GM23338 (cell line): ENCODE measurements at regions not wholly inside any gene's neighbourhood (a gene's known extent, or its start where the extent isn't known, plus 50 kb on each side); places are given as distances from the start of the nearest gene placed in this dataset.
A peak's percentile ranks its signal among the peaks of the same experiment; 100 is the strongest.

Experiments used
- ATAC-seq: fragments of 200-7000 bp; cut with Tn5 transposase; 3 replicates; pipeline ENCODE4 v1.9.1; 2020
- DNase-seq: peaks from one replicate; pipeline ENCODE4 v3.0.0-alpha.2; 2015; ENCODE audit warnings: low spot score
- H2AFZ ChIP-seq: fragments of 200-600 bp; sonication (generic); 2 replicates; pipeline ENCODE4 v1.8.0; 2016; ENCODE audit warnings: antibody characterized with exemption, mild to moderate bottlenecking, moderate library complexity
- H3F3A ChIP-seq: fragments of 200-600 bp; sonication (generic); replicated peaks from 2 replicates; pipeline ENCODE4 v1.8.0; 2017; ENCODE audit warnings: antibody characterized with exemption, mixed run types, low read depth
- H3K27ac ChIP-seq: fragments of 200-600 bp; sonication (generic); 2 replicates; pipeline ENCODE4 v1.6.1; 2016; ENCODE audit warnings: low read depth
- H3K27me3 ChIP-seq: fragments of 200-600 bp; sonication (generic); 2 replicates; pipeline ENCODE4 v1.8.0; 2016; ENCODE audit warnings: mild to moderate bottlenecking, mixed run types, moderate library complexity; ENCODE audit not compliant: insufficient read depth
- H3K36me3 ChIP-seq: fragments of 200-600 bp; sonication (generic); 2 replicates; pipeline ENCODE4 v1.8.0; 2016; ENCODE audit warnings: mild to moderate bottlenecking; ENCODE audit not compliant: insufficient read depth
- H3K4me1 ChIP-seq: fragments of 200-600 bp; sonication (generic); 2 replicates; pipeline ENCODE4 v1.8.0; 2016; ENCODE audit warnings: mild to moderate bottlenecking, moderate library complexity; ENCODE audit not compliant: insufficient read depth
- H3K4me2 ChIP-seq: fragments of 200-600 bp; sonication (generic); 2 replicates; pipeline ENCODE4 v1.7.1; 2017; ENCODE audit warnings: mixed run types
- H3K4me3 ChIP-seq: fragments of 200-600 bp; sonication (generic); 2 replicates; pipeline ENCODE4 v1.6.1; 2016; ENCODE audit warnings: mixed run types
- H3K79me2 ChIP-seq: fragments of 200-600 bp; sonication (generic); replicated peaks from 2 replicates; pipeline ENCODE4 v1.8.0; 2017; ENCODE audit warnings: mild to moderate bottlenecking; ENCODE audit not compliant: insufficient read depth
- H3K9me2 ChIP-seq: fragments of 200-600 bp; sonication (generic); 2 replicates; pipeline ENCODE4 v1.8.0; 2017; ENCODE audit not compliant: insufficient read depth
- H4K20me1 ChIP-seq: fragments of 200-600 bp; sonication (generic); replicated peaks from 2 replicates; pipeline ENCODE4 v1.8.0; 2017; ENCODE audit warnings: mild to moderate bottlenecking; ENCODE audit not compliant: insufficient read depth
- H3K27ac Mint-ChIP-seq: 2 replicates; pipeline ENCODE4 v1.8.0; 2020; ENCODE audit warnings: inconsistent platforms, mild to moderate bottlenecking, moderate library complexity, mixed read lengths
- H3K27me3 Mint-ChIP-seq: 3 replicates; pipeline ENCODE4 v1.8.0; 2022; ENCODE audit warnings: low read depth, mild to moderate bottlenecking, moderate library complexity, mixed read lengths, inconsistent platforms; ENCODE audit not compliant: insufficient read depth, poor library complexity
- H3K36me3 Mint-ChIP-seq: 3 replicates; pipeline ENCODE4 v1.8.0; 2021; ENCODE audit warnings: low read depth, mild to moderate bottlenecking, inconsistent platforms, moderate library complexity, mixed read lengths
- H3K4me1 Mint-ChIP-seq: 3 replicates; pipeline ENCODE4 v1.8.0; 2020; ENCODE audit warnings: mild to moderate bottlenecking, inconsistent platforms, mixed read lengths
- H3K4me3 Mint-ChIP-seq: 3 replicates; pipeline ENCODE4 v1.8.0; 2021; ENCODE audit warnings: moderate library complexity, mild to moderate bottlenecking, inconsistent platforms, mixed read lengths
- H3K9me3 Mint-ChIP-seq: 3 replicates; pipeline ENCODE4 v1.8.0; 2020; ENCODE audit warnings: moderate library complexity, mild to moderate bottlenecking, inconsistent platforms, mixed read lengths
- CREB1 ChIP-seq: fragments of 250-450 bp; sonication (Bioruptor Pico); IDR thresholded peaks from 2 replicates; pipeline ENCODE4 v1.5.0; 2020; ENCODE audit warnings: low read depth, mild to moderate bottlenecking, moderate library complexity
- EZH2 ChIP-seq: fragments of 200-600 bp; sonication (generic); IDR thresholded peaks from one replicate; pipeline ENCODE4 v1.8.0; 2017; ENCODE audit warnings: antibody characterized with exemption, mild to moderate bottlenecking, low read depth; ENCODE audit not compliant: unreplicated experiment
- EZH2phosphoT487 ChIP-seq: fragments of 200-600 bp; sonication (generic); IDR thresholded peaks from one replicate; pipeline ENCODE4 v1.8.1; 2018; ENCODE audit warnings: antibody characterized with exemption; ENCODE audit not compliant: unreplicated experiment
- JUNB ChIP-seq: IDR thresholded peaks from one replicate; pipeline ENCODE4 v1.6.1; 2016; ENCODE audit warnings: antibody characterized with exemption; ENCODE audit not compliant: unreplicated experiment
- NANOG ChIP-seq: IDR thresholded peaks from 2 replicates; pipeline ENCODE4 v1.6.1; 2016; ENCODE audit warnings: antibody characterized with exemption, borderline replicate concordance
- POLR2AphosphoS5 ChIP-seq: IDR thresholded peaks from 2 replicates; pipeline ENCODE4 v1.6.1; 2016; ENCODE audit warnings: antibody characterized with exemption, low read depth
- STAT1 ChIP-seq: IDR thresholded peaks from one replicate; pipeline ENCODE4 v1.6.1; 2016; ENCODE audit warnings: antibody characterized with exemption; ENCODE audit not compliant: unreplicated experiment
- ZNF114 ChIP-seq: fragments of 250-450 bp; sonication (Bioruptor Pico); IDR thresholded peaks from 2 replicates; pipeline ENCODE4 v1.5.0; 2020; ENCODE audit warnings: mild to moderate bottlenecking, moderate library complexity
- ZNF331 ChIP-seq: fragments of 250-450 bp; sonication (Bioruptor Pico); IDR thresholded peaks from 2 replicates; pipeline ENCODE4 v1.5.0; 2020; ENCODE audit warnings: low read depth, mild to moderate bottlenecking, moderate library complexity
- TF ChIP-seq, protein P1 (sequence below): IDR thresholded peaks from 2 replicates; pipeline ENCODE4 v1.6.1; 2016; ENCODE audit warnings: antibody characterized with exemption
- TF ChIP-seq, protein P2 (sequence below): fragments of 250-450 bp; sonication (Bioruptor Pico); IDR thresholded peaks from 2 replicates; pipeline ENCODE4 v1.5.0; 2020; ENCODE audit warnings: mild to moderate bottlenecking, moderate library complexity
- TF ChIP-seq, protein P3 (sequence below): IDR thresholded peaks from one replicate; pipeline ENCODE4 v1.6.1; 2018; ENCODE audit warnings: antibody characterized with exemption; ENCODE audit not compliant: unreplicated experiment
- TF ChIP-seq, protein P4 (sequence below), 2 experiments: fragments of 200-600 bp in 1 of 2; sonication (generic) in 1 of 2; conservative IDR thresholded peaks; 2 replicates each; pipeline versions ENCODE4 v1.5.1 to v1.6.1; 2016 to 2017; ENCODE audit warnings: antibody characterized with exemption in 2 of 2, low read depth in 2 of 2, mild to moderate bottlenecking in 2 of 2, moderate library complexity in 1 of 2

DNA sequence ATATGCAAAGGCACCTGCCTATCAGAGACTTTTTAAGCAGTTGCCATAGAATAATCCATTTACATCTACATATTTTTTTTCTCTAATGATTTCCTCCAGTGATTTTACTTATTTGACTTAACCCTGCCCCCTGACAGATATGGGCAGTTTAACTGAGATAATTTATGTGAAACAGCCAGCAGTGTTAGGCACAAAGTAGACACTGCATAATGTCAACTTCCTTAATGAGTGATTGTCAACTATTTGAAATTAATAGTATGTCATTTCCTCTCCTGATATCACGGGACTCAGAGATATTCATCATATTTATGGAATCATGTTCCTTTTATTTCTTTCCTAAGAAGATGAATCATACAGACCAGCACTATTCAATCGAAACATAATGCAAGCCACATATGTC is 179.9 kb upstream of the ATP10A start:
- H3K27me3 ChIP-seq = no peaks in the 10 kb centered on the region
- H3K4me1 ChIP-seq = no peaks in the 10 kb centered on the region
- H3K27ac ChIP-seq = no peak overlapping the region
- DNase-seq = no peak
- no peak for ATAC-seq
- H3F3A ChIP-seq = no peaks in the 10 kb centered on the region
- Mint-ChIP-seq H3K36me3 (no peaks in the 10 kb centered on the region), H3K4me3 (no peak overlapping the region), H3K27me3 (peaks cover 4% of the 10 kb centered on the region), H3K27ac (no peak overlapping the region), H3K4me1 (peaks cover 7% of the 10 kb centered on the region), H3K9me3 (no peaks in the 10 kb centered on the region)
- no peaks in the 10 kb centered on the region for H4K20me1 ChIP-seq
- H3K4me2 ChIP-seq = no peak overlapping the region
- TF ChIP-seq, protein P1, sequence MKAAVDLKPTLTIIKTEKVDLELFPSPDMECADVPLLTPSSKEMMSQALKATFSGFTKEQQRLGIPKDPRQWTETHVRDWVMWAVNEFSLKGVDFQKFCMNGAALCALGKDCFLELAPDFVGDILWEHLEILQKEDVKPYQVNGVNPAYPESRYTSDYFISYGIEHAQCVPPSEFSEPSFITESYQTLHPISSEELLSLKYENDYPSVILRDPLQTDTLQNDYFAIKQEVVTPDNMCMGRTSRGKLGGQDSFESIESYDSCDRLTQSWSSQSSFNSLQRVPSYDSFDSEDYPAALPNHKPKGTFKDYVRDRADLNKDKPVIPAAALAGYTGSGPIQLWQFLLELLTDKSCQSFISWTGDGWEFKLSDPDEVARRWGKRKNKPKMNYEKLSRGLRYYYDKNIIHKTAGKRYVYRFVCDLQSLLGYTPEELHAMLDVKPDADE = no peak
- TF ChIP-seq EZH2phosphoT487 (no peak), ZNF114 (no peak), EZH2 (no peak), JUNB (no peak), CREB1 (no peak), POLR2AphosphoS5 (no peak), STAT1 (no peak), NANOG (no peak), ZNF331 (CRISPR knock-in tag) (no peak)
- TF ChIP-seq, protein P2, sequence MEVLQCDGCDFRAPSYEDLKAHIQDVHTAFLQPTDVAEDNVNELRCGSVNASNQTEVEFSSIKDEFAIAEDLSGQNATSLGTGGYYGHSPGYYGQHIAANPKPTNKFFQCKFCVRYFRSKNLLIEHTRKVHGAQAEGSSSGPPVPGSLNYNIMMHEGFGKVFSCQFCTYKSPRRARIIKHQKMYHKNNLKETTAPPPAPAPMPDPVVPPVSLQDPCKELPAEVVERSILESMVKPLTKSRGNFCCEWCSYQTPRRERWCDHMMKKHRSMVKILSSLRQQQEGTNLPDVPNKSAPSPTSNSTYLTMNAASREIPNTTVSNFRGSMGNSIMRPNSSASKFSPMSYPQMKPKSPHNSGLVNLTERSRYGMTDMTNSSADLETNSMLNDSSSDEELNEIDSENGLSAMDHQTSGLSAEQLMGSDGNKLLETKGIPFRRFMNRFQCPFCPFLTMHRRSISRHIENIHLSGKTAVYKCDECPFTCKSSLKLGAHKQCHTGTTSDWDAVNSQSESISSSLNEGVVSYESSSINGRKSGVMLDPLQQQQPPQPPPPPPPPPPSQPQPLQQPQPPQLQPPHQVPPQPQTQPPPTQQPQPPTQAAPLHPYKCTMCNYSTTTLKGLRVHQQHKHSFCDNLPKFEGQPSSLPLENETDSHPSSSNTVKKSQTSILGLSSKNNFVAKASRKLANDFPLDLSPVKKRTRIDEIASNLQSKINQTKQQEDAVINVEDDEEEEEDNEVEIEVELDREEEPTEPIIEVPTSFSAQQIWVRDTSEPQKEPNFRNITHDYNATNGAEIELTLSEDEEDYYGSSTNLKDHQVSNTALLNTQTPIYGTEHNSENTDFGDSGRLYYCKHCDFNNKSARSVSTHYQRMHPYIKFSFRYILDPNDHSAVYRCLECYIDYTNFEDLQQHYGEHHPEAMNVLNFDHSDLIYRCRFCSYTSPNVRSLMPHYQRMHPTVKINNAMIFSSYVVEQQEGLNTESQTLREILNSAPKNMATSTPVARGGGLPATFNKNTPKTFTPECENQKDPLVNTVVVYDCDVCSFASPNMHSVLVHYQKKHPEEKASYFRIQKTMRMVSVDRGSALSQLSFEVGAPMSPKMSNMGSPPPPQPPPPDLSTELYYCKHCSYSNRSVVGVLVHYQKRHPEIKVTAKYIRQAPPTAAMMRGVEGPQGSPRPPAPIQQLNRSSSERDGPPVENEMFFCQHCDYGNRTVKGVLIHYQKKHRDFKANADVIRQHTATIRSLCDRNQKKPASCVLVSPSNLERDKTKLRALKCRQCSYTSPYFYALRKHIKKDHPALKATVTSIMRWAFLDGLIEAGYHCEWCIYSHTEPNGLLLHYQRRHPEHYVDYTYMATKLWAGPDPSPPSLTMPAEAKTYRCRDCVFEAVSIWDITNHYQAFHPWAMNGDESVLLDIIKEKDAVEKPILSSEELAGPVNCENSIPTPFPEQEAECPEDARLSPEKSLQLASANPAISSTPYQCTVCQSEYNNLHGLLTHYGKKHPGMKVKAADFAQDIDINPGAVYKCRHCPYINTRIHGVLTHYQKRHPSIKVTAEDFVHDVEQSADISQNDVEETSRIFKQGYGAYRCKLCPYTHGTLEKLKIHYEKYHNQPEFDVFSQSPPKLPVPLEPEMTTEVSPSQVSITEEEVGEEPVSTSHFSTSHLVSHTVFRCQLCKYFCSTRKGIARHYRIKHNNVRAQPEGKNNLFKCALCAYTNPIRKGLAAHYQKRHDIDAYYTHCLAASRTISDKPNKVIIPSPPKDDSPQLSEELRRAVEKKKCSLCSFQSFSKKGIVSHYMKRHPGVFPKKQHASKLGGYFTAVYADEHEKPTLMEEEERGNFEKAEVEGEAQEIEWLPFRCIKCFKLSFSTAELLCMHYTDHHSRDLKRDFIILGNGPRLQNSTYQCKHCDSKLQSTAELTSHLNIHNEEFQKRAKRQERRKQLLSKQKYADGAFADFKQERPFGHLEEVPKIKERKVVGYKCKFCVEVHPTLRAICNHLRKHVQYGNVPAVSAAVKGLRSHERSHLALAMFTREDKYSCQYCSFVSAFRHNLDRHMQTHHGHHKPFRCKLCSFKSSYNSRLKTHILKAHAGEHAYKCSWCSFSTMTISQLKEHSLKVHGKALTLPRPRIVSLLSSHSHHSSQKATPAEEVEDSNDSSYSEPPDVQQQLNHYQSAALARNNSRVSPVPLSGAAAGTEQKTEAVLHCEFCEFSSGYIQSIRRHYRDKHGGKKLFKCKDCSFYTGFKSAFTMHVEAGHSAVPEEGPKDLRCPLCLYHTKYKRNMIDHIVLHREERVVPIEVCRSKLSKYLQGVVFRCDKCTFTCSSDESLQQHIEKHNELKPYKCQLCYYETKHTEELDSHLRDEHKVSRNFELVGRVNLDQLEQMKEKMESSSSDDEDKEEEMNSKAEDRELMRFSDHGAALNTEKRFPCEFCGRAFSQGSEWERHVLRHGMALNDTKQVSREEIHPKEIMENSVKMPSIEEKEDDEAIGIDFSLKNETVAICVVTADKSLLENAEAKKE = no peak
- TF ChIP-seq, protein P3, sequence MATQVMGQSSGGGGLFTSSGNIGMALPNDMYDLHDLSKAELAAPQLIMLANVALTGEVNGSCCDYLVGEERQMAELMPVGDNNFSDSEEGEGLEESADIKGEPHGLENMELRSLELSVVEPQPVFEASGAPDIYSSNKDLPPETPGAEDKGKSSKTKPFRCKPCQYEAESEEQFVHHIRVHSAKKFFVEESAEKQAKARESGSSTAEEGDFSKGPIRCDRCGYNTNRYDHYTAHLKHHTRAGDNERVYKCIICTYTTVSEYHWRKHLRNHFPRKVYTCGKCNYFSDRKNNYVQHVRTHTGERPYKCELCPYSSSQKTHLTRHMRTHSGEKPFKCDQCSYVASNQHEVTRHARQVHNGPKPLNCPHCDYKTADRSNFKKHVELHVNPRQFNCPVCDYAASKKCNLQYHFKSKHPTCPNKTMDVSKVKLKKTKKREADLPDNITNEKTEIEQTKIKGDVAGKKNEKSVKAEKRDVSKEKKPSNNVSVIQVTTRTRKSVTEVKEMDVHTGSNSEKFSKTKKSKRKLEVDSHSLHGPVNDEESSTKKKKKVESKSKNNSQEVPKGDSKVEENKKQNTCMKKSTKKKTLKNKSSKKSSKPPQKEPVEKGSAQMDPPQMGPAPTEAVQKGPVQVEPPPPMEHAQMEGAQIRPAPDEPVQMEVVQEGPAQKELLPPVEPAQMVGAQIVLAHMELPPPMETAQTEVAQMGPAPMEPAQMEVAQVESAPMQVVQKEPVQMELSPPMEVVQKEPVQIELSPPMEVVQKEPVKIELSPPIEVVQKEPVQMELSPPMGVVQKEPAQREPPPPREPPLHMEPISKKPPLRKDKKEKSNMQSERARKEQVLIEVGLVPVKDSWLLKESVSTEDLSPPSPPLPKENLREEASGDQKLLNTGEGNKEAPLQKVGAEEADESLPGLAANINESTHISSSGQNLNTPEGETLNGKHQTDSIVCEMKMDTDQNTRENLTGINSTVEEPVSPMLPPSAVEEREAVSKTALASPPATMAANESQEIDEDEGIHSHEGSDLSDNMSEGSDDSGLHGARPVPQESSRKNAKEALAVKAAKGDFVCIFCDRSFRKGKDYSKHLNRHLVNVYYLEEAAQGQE = no peak
- TF ChIP-seq, protein P4, sequence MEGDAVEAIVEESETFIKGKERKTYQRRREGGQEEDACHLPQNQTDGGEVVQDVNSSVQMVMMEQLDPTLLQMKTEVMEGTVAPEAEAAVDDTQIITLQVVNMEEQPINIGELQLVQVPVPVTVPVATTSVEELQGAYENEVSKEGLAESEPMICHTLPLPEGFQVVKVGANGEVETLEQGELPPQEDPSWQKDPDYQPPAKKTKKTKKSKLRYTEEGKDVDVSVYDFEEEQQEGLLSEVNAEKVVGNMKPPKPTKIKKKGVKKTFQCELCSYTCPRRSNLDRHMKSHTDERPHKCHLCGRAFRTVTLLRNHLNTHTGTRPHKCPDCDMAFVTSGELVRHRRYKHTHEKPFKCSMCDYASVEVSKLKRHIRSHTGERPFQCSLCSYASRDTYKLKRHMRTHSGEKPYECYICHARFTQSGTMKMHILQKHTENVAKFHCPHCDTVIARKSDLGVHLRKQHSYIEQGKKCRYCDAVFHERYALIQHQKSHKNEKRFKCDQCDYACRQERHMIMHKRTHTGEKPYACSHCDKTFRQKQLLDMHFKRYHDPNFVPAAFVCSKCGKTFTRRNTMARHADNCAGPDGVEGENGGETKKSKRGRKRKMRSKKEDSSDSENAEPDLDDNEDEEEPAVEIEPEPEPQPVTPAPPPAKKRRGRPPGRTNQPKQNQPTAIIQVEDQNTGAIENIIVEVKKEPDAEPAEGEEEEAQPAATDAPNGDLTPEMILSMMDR (conservative IDR thresholded peaks at IDR 0.05; ENCODE audit: low read depth in 2 of 2) = no peak
- H3K79me2 ChIP-seq = no peaks in the 10 kb centered on the region
- no peak overlapping the region for H3K4me3 ChIP-seq
- H3K36me3 ChIP-seq = no peaks in the 10 kb centered on the region
- peak overlapping the region; percentile 47; the same call in 1 of the 2 replicates for H2AFZ ChIP-seq
- peaks cover 6% of the 10 kb centered on the region; the same call in 1 of the 2 replicates for H3K9me2 ChIP-seq
